Upper lobe of right lung (tissue), 1 donor: ENCODE measurements at regions not wholly inside any gene's neighbourhood (a gene's known extent, or its start where the extent isn't known, plus 50 kb on each side); places are given as distances from the start of the nearest gene placed in this dataset.
"Not testable (repeated sequence)": the region's sequence is repeated elsewhere in the genome, so short reads cannot be mapped to it uniquely, and the experiment has no call there.

Experiments used
- ATAC-seq: fragments of 200-7000 bp; cut with Tn5 transposase; one replicate; pipeline ENCODE4 v1.9.1; 2020; ENCODE audit warnings: mild to moderate bottlenecking, moderate library complexity
- DNase-seq: peaks from one replicate; pipeline ENCODE4 v3.0.0-alpha.2; 2020
- H3K27ac ChIP-seq: fragments of 200-600 bp; one replicate; pipeline ENCODE4 v1.8.0; 2022
- H3K27me3 ChIP-seq: fragments of 200-600 bp; one replicate; pipeline ENCODE4 v1.8.0; 2022; ENCODE audit warnings: mild to moderate bottlenecking
- H3K36me3 ChIP-seq: fragments of 200-600 bp; one replicate; pipeline ENCODE4 v1.8.0; 2022
- H3K4me1 ChIP-seq: fragments of 200-600 bp; one replicate; pipeline ENCODE4 v1.8.0; 2022
- H3K4me3 ChIP-seq: fragments of 200-600 bp; one replicate; pipeline ENCODE4 v1.8.0; 2022; ENCODE audit warnings: mild to moderate bottlenecking
- H3K9me3 ChIP-seq: fragments of 200-600 bp; one replicate; pipeline ENCODE4 v1.8.0; 2022
- intact Hi-C: fragments of 100-400 bp; cut with DNase I; formaldehyde crosslinking; loops from one replicate; pipeline ENCODE4 v1.11.0; 2022
- TF ChIP-seq, protein P1 (sequence below): fragments of 200-600 bp; IDR thresholded peaks from one replicate; pipeline ENCODE4 v1.8.0; 2022; ENCODE audit warnings: antibody characterized with exemption
- donor health status: DM: no; HTN: yes; CAD: no; lungs with severe emphysema.

DNA sequence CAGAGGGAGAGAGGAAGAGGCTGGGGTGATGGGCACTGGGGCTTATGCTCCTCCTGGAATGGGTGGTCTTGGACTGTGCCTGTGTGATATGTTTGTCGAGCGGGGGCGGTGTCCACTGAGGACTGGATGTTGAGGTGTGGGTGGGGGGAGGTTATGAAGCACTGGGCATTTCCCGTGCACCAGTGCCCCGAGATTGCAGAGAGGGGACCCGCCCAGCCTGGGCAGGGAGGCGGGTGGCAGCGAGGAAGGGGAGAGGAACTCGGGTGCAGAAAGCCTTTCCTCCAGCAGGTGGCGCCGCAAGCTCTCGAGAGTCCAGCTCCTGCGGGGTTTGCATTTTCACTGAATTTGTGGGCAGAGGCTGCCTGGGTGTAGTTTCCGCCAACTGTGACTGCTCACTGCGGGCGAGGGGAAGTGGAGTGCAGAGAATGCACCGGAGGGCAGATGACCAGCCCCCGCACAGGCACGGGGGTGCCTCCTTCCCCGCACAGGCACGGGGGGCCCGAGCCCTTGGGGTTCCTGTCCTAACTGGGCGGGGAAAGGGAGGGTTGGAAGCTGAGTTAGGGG, 190.6 kb downstream of the SEC14L1 start:
- peak overlapping the region; percentile 51 for H3K27ac ChIP-seq
- peak; percentile 97 for ATAC-seq
- intact Hi-C loops, result loop anchor here (10.0 kb wide), 1 partner anchor 103 kb away; no protein-coding TSS in a partner anchor

DNA sequence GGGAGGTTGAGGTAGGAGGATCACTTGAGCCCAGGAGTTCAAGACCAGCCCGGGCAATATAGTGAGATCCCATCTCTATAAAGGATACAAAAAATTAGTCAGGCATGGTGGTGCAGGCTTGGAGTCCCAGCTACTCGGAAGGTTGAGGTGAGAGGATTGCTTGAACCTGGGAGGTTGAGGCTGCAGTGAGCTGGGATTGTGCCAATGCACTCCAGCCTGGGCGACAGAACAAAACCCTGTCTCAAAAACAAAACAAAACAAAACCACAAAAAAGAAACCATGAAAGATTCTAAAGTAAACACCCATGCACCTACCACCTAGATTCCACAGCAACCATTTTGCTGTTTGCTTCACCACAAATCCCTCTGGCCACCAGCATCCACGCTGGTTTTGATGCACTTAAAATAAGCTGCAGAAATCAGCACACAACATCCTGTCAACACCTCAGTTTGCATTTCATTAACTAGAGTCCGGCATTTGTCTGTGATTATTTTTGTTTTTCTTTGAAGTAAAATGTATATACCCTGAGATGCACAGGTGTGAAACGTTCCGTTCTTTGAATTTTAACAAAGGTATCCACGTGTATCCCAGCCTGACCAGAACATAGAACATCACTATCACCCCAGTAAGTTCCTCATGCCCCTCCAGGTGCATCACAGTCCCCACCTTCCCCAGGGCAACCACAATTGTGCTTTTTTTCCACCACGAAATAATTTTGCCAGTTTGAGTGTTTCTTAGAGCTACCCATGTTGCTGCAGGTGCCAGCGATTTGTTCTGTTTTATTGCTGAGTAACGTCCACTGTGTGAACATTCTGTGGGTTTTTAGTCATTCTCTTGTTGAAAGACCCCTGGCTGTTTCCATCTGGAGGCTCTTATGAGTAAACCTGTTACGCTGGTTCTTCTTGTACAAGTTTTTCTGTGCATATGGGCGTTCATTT, 191.5 kb downstream of the SEC14L1 start:
- TF ChIP-seq, protein P1, sequence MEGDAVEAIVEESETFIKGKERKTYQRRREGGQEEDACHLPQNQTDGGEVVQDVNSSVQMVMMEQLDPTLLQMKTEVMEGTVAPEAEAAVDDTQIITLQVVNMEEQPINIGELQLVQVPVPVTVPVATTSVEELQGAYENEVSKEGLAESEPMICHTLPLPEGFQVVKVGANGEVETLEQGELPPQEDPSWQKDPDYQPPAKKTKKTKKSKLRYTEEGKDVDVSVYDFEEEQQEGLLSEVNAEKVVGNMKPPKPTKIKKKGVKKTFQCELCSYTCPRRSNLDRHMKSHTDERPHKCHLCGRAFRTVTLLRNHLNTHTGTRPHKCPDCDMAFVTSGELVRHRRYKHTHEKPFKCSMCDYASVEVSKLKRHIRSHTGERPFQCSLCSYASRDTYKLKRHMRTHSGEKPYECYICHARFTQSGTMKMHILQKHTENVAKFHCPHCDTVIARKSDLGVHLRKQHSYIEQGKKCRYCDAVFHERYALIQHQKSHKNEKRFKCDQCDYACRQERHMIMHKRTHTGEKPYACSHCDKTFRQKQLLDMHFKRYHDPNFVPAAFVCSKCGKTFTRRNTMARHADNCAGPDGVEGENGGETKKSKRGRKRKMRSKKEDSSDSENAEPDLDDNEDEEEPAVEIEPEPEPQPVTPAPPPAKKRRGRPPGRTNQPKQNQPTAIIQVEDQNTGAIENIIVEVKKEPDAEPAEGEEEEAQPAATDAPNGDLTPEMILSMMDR, result no peak
- DNase-seq, result peak; percentile 28
- peak overlapping the region; percentile 38 for H3K4me3 ChIP-seq
- peak overlapping the region; percentile 51 for H3K27ac ChIP-seq
- H3K27me3 ChIP-seq, result no peaks in the 10 kb centered on the region
- no peaks in the 10 kb centered on the region for H3K36me3 ChIP-seq
- H3K4me1 ChIP-seq, result peaks cover 8% of the 10 kb centered on the region
- ATAC-seq, result no peak
- intact Hi-C loops, result loop anchor here (10.0 kb wide), 1 partner anchor 102 kb away; no protein-coding TSS in a partner anchor
- no peaks in the 10 kb centered on the region for H3K9me3 ChIP-seq

More for the DNA sequence above, 190.6 kb downstream of the SEC14L1 start:
- Histone ChIP-seq H3K27me3 (no peaks in the 10 kb centered on the region), H3K9me3 (no peaks in the 10 kb centered on the region), H3K36me3 (no peaks in the 10 kb centered on the region), H3K4me1 (peaks cover 8% of the 10 kb centered on the region), H3K4me3 (peak overlapping the region; percentile 38)
- TF ChIP-seq, protein P1, result peak; percentile 93
- DNase-seq, result peak; percentile 95

DNA sequence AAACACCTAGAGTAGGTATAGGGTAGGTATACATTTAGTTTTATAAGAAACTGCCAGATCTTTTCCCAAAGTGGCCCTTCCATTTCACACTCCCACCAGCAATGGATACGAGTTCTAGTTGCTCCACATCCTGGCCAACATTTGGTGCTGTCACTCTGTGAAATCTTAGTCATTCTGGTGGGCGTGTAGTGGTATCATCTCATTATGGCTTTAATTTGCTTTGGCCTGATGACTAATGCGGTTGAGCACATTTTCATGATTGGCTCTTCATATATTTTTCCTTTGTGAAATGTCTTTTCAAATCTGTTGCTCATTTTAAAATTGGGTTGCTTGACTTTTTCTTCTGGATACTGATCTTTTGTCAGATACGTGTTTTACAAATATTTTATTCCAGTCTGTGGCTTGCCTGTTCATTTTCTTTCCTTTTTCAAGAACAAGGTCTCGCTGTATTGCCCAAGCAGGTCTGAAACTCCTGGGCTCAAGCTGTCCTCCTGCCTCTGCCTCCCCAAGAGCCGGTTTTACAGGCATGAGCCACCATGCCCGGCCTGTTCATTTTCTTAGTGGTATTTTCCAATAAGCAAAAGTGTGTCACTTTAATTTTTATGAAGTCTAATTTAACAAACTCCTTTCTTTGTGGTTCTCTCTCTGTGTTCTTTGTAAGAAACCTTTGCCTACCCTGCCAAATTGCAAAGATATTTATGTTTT, 192.4 kb downstream of the SEC14L1 start:
- DNase-seq (peak; percentile 16), ATAC-seq (no peak)
- Histone ChIP-seq H3K36me3 (no peaks in the 10 kb centered on the region), H3K4me3 (no peak overlapping the region), H3K27ac (no peak overlapping the region), H3K9me3 (no peaks in the 10 kb centered on the region), H3K4me1 (peaks cover 8% of the 10 kb centered on the region), H3K27me3 (no peaks in the 10 kb centered on the region)
- TF ChIP-seq, protein P1, result no peak
- intact Hi-C loops, result loop anchor here (10.0 kb wide), 1 partner anchor 102 kb away; no protein-coding TSS in a partner anchor

DNA sequence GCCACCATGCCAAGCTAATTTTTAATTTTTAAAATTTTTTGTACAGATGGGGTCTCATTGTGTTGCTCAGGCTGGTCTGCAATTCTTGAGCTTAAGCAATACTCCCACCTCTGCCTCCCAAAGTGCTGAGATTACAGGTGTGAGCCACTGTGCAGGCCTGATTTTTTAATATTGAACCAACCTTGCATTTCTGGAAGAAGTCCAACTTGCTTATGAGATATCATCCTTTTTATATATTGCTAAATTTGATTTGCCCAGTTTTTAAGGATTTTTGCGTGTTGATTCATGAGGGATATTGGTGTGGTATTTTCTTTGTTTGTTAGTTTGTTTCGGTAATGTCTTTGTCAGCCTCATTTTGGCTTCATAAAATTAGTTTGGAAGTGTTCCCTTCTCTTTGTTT, 196.4 kb downstream of the SEC14L1 start:
- no peaks in the 10 kb centered on the region for H3K36me3 ChIP-seq
- peaks cover 18% of the 10 kb centered on the region for H3K4me1 ChIP-seq
- no peak for DNase-seq
- H3K27me3 ChIP-seq, result no peaks in the 10 kb centered on the region
- intact Hi-C loops, result loop anchor here (10.0 kb wide), 1 partner anchor 98 kb away; no protein-coding TSS in a partner anchor
- H3K27ac ChIP-seq, result no peak overlapping the region
- TF ChIP-seq, protein P1, result no peak
- H3K9me3 ChIP-seq, result no peaks in the 10 kb centered on the region
- no peak for ATAC-seq
- no peak overlapping the region for H3K4me3 ChIP-seq

DNA sequence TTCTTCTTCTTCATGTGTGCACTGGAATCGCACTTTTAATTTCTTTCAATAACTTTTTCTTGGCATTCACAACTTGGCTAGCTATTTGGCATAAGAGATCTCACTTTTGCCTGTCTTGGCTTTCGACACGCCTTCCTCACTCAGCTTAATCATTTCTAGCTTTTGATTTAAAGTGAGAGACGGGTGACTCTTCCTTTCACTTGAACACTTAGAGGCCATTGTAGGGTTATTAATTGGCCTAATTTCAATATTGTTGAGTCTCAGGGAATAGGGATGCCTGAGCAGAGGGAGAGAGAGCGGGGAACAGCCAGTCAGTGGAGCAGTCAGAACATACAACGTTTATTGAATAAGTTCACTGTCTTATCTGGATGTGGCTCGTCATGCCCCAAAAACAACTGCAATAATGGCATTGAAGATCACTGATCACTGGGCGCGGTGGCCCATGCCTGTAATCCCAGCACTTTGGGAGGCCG, 200.3 kb downstream of the SEC14L1 start:
- Histone ChIP-seq H3K27ac (peak overlapping the region; percentile 24), H3K4me3 (no peak overlapping the region), H3K9me3 (no peaks in the 10 kb centered on the region), H3K36me3 (no peaks in the 10 kb centered on the region), H3K27me3 (no peaks in the 10 kb centered on the region), H3K4me1 (peaks cover 26% of the 10 kb centered on the region)
- intact Hi-C loops, result no loop called here
- DNase-seq (peak; percentile 16), ATAC-seq (no peak)
- TF ChIP-seq, protein P1, result no peak

DNA sequence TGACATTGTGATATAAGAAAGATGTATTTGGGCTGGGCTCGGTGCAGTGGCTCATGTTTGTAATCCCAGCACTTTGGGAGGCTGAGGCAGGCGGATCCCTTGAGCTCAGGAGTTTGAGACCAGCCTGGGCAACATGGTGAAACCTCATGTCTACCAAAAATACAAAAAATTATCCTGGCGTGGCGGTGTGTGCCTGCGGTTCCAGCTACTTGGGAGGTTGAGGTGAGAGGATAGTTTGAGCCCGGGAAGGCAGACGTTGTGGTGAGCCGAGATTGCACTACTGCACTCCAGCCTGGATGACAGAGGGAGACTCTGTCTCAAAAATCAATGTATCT, 201.9 kb downstream of the SEC14L1 start:
- DNase-seq, result peak; percentile 16
- ATAC-seq, result not testable (repeated sequence)

More for the DNA sequence above, 201.9 kb downstream of the SEC14L1 start:
- H3K9me3 ChIP-seq, intact Hi-C loops, H3K27me3 ChIP-seq, H3K36me3 ChIP-seq: not testable (repeated sequence)
- peak overlapping the region; percentile 16 for H3K4me3 ChIP-seq
- H3K4me1 ChIP-seq, result peaks cover 26% of the 10 kb centered on the region
- peak overlapping the region; percentile 80 for H3K27ac ChIP-seq
